Effector CD4-positive, alpha-beta T cell (primary cell): ENCODE measurements at regions not wholly inside any gene's neighbourhood (a gene's known extent, or its start where the extent isn't known, plus 50 kb on each side); places are given as distances from the start of the nearest gene placed in this dataset.
"Not testable (repeated sequence)": the region's sequence is repeated elsewhere in the genome, so short reads cannot be mapped to it uniquely, and the experiment has no call there.

Experiments used
- DNase-seq: peaks from one replicate; pipeline ENCODE4 v3.0.0-alpha.2; 2020

DNA sequence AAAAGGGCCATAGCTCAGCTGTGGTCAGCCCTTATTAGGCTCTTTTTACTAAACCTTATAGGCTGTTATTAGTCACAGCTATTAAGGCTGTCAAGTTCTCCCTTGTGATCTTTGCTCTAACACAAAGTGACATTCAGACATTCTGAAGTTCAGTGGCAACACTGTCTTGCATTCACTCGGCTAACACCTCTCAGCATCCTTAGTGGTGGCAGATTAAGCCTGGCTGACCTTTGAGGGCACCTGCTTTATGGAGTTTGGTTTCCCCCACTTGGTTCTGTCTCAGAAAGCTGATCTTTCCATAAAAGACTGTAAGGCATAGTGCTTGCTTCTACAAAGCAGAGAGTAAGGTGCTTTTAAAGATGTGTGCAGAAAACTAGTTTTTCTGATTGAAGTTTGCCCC lies 677.4 kb upstream of the TMEM132C start:
- DNase-seq = no peak

DNA sequence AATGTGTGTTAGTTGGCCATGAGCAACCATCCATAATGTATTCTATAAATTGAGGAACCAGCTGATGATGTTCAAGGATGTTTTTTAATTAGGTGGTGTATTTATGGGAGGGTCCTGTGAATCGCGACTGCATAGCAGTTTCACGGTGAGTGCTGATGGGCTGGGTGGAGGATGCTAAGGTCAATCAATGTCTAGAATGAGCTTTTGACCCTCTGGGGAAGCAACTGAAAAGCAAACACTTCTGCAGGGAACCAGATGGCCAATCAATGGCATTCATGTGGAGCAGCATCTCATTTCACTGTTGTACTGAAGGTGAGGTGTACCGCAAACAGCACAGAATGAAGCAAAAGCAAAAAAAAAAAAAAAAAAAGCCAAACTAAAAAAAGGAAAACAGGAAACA lies 676.1 kb upstream of the TMEM132C start:
- DNase-seq = no peak

GRCh38 chr12:127592245-127592644 lies 674.7 kb upstream of the TMEM132C start:
- DNase-seq = no peak

DNA sequence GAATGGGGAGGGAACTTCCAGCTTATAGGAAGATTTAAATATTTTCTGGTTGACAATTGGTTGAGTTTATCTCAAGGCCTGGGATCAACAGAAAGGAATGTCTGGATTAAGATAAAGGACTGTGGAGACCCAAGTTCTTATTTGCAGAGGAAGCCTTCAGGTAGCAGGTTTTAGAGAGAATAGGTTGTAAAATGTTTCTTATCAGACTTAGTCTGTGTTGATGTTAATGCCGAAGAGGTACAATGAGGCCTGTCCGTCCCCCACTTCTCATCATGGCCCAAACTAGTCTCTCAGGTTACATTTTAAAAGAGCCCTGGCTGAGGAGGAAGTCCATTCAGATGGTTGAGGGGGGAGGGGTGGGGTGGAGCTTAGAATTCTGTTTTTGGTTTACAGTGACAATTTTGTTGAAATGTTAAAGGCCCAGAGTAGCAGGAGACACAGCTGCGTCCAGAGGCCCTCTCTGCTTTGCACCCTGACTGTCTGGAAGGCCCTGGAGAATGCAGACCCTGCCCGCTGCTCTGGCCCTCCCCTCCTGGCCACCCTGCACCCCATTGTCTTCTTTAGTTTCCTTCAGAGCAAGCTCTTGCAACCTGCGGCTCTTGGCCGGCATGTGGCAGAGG lies 672.5 kb upstream of the TMEM132C start:
- no peak for DNase-seq

DNA sequence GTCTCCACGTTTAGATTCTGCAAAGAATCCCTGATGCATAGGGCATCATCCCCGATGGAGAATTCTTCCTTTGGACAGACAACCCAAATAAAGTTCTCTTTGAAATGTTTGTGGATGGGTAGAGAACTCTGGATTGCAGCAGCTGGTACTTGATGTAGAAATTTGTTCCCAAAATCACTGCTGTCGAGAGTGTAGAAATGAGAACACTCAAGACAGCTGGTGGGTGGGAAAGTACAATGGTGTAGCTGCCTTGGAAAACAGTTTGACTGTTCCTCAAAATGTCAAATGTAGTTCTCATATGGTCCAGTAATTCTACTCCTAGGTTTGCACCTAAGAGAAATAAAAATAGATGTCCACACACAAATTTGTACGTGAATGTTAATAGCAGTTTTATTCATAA lies 671.5 kb upstream of the TMEM132C start:
- no peak for DNase-seq

GRCh38 chr12:127596891-127597290 lies 670.1 kb upstream of the TMEM132C start:
- DNase-seq = no peak

DNA sequence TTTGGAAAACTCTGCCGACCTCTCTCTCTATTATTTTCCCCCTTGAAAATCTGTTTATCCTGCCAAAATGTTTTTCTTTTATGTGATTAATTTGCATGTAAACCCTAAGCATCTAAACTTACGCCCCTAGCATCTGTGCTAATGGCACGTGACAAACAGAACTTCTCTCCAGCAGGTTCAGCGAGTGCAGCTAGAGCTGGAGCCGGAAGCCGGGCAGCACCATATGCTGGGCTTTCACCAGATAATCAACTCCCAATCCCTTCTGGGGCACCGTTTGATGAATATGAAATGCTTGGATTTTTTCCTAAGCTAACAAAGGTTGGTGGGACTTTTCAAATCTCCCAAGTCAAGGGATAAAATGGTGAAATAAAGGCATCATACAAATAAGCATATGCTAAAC lies 667.5 kb upstream of the TMEM132C start:
- no peak for DNase-seq

DNA sequence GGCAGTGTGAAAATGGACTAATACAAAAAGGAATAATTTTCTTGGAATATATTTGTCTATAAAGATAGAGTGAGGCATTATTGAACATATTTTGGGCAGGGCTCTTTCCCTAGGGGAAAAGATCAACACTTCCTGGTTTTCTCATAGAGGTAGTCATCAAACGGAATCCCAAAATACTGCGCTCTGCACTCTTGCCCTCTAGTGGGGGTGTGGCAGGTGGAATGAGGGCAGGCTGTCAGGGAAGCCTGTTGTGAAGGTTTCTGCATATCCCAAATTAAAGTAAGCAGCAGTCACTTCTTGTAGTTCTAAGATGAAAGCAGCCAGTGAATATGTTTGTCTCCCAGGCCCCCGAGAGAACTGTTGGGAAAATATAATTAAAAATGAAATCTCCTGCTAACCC lies 666.8 kb upstream of the TMEM132C start:
- DNase-seq = no peak

- DNase-seq = no peak
Measured at GRCh38 chr12:127606476-127607015, 660.4 kb upstream of the TMEM132C start.

DNA sequence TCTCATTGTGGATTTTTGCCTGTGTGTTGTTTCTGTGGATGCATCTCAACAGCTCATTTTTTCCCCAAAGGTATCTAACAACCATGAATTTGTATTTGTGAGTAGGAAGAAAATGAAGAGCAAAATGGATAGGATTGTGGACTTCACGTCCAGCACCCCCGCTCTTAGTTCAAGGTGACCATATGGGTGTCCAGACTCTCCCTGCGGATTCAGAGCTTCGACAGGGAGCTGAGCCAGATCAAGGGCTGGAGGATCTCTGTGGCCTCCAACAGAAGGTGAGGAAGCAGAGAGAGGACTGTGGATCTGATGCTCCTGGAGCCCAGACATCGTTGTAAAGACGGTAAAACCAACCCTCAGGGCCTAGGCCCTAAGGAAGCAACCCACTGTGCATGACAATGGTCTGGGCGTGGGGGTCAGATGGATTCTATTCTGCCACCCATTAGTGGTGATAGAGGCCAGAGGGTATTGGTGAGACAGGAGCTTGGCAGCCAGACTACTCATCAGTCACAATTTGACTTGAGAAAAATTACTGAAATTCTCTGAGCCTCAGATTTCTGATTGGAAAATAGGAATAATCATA lies 659.7 kb upstream of the TMEM132C start:
- DNase-seq = no peak

DNA sequence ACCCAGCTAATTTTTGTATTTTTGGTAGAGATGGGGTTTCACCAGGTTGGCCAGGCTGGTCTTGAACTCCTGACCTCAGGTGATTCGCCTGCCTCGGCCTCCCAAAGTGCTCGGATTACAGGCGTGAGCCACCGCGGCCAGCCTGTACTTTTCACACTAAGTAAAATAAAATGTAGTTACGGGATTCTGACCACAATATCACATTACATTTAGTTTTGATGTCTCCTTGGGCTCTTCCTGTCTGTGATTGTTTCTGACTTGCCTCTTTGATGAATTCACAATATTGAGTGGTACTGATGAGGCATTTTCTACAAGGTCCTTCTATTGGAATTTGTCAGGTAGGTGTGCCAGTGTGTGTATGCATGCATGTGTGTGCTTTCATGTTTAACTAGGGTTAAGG lies 658.6 kb upstream of the TMEM132C start:
- DNase-seq = not testable (repeated sequence)

GRCh38 chr12:127613056-127613455 lies 653.9 kb upstream of the TMEM132C start:
- no peak for DNase-seq

DNA sequence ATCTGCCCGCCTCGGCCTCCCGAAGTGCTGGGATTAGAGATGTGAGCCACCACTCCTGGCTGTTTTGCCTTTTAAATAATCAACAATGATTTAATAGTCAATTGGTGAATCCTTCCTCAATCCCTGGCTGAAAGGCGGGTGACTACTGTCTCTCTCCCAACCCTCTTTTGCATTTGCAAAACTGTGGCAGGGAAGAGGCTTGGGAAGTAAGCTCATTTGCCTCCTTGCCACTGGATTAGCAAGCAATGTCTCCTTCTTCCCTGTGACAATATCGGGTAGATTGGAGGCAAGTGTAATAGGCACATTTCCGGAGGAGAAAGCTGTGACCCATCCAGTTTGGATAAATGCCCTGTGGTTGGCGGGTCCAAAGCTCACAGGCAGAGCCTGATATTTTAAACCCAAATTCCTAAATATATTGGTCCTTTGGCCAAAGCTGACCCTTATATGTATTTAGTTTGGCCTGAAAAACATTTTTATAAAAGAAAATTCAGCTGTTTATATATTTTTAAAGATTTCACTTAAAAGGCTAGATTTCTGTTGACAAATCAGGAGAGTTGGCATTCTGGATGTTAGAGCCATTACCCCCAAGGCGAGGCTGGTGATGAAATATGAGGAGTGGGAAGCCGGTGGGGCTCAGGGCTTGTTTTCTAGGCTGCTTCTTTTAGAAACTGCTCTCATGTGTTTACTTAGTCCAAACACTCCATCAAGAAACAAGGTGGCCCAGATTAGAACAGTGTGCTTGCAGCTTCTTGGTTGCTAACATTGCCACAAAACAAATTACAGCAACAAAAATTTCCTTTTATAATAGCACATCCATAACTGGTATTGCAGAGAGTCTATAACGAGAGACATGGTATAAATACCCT lies 646.9 kb upstream of the TMEM132C start:
- DNase-seq = no peak

DNA sequence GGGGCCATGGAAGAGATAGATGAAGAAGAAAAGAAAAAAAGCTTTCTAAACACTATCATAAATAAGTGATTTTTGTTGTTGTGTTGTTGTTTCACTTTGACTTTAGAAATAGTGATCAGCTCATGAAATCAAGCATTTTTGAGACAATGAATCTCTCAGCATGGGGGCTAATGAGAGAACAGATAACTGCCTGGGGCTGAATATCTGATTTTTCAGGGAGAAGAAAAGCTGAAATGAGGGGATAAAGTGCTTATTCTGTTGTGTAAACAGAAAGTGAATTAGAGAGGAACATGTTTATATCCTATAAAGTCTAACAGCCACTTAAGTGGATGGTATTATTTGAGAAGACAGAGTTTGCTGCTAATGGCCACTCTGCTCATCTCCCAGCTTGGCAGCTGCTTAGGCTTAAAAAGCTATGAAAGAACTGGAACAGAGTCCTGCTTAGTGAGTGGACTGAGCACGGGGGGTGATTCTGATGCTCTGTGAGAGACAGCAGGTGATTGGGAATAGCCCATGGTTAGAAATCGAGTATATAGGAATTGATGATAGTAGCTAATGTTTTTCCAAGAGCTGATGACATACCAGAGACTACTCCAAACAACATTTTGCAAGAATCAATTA lies 646.1 kb upstream of the TMEM132C start:
- DNase-seq = no peak

DNA sequence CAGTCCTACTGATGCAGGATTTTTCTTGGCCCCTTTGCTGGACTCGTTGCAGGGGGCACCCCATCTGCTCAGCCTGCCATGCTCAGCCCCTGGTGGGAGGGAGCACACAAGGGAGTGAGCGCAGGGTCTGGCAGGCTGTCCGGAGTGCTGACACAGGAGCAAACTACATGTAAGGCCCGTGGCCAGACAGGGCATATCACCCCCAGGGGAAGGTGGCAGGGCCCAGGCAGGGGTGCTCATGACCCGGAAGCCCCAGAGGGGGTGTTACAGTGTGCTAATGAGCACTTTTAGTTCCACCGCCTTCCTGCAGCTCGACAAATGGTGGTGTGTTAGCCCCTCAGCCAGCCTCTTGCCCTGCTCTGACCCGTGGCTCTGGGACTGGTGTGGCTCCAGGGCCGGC lies 645.6 kb upstream of the TMEM132C start:
- DNase-seq = no peak

- DNase-seq = no peak
Measured at GRCh38 chr12:127623362-127623761, 643.6 kb upstream of the TMEM132C start.

DNA sequence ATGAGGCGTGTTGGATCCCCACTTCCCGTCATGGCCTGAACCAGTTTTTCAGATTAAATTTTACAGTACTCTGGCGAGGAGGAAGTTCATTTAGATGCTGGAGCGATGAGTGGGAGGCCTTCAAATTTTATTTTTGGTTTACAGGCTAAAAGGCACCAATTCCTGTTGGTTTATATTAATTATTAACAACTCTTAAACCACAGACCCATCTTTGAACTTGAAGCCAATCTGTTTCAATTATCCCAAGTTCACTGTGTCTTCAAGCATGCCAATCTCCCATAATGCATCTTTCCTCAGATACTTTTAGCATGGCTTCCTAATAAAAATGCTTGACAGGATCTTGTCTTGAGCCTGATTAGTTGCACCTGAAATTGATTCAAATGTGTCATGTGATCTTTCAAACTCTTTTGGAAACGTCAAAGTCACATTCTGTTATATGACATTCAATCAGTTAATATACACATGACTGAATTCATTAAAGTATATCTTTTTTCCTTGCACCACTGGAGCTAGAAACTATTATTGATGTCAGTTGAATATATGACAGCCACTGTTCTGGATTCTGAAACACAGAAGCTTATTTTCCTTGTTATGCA lies 641.7 kb upstream of the TMEM132C start:
- DNase-seq = no peak

DNA sequence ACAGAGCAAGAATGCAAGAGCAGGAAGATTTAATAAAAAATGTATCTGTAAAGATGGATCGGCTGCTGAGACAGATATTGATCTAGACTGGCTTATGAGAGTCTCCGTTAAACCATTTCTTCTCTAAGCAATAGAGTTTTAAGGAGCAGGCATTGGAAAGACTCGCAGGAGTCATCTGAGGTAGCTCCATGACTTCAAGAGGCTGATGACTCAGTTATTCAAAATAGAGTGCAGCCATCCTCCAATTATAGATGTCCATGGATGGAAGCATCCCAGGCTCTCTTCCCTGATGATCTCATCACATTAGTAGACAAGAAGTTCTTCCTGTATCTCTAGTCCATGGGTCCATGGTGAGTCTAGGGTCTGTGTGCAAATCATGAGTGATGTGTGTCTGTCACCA lies 638.3 kb upstream of the TMEM132C start:
- no peak for DNase-seq

GRCh38 chr12:127629066-127629820 lies 637.7 kb upstream of the TMEM132C start:
- no peak for DNase-seq

DNA sequence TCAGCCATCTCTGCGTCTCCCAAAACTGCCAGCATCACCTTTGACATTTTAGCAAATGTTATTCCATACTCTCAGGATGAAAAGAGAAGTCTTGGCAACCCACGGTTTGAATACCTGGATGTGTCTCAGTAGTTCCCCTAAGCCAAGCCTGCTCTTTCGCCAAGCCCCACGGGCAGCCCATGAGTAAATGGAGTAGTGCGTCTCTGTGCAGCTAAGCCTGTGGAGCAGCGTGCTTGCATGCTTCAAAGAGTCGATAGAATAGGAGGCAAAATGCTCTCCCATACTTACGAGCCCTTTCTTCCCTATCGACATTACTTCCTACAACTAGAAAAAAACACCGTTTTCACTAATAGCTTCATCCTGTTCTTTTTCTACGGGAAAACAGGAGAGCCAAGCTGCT lies 634.5 kb upstream of the TMEM132C start:
- DNase-seq = no peak

DNA sequence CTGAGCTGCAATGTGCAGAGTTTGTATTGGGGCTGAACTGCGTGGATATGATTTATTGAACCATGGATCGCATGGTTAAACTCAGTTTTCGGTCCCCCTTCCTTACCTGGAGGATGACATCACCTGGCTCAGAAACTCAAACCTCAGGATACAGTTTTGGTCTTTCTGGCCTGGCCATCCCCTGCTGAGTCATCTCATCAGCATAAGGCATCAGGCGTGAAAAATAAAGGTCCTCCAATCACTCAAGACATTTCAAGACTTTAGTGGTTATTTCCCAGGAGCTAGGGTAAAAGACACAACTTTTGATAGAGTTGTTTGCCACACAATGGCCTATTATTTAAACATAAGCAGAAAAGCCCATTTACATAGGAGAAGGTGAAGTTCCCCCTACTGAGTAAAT lies 631.1 kb upstream of the TMEM132C start:
- DNase-seq = no peak

GRCh38 chr12:127636882-127637281 lies 630.1 kb upstream of the TMEM132C start:
- no peak for DNase-seq
